ENCODE measurements at regions not wholly inside any gene's neighbourhood (a gene's known extent, or its start where the extent isn't known, plus 50 kb on each side); places are given as distances from the start of the nearest gene placed in this dataset.

DNA sequence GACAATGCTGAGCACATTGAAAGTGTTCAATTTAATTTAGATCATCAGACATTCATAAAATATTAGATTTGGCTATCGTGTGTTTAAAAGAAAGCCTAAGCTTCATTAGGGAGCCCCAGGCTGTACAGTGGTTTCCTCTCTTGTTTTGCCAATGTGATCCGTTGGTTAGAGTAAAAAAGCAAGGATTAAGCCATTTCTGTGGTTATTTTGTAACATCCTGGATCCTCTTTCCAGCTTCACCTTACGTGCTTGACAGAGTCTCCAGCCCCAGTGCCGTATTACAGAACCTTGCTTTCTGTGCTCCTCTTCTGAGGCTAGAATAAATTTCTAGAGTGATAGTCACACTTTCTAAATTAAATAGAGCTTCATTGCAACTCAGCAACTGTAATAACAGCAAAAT lies 289.3 kb upstream of the LINC00305 start:
- TF ChIP-seq, protein P1, sequence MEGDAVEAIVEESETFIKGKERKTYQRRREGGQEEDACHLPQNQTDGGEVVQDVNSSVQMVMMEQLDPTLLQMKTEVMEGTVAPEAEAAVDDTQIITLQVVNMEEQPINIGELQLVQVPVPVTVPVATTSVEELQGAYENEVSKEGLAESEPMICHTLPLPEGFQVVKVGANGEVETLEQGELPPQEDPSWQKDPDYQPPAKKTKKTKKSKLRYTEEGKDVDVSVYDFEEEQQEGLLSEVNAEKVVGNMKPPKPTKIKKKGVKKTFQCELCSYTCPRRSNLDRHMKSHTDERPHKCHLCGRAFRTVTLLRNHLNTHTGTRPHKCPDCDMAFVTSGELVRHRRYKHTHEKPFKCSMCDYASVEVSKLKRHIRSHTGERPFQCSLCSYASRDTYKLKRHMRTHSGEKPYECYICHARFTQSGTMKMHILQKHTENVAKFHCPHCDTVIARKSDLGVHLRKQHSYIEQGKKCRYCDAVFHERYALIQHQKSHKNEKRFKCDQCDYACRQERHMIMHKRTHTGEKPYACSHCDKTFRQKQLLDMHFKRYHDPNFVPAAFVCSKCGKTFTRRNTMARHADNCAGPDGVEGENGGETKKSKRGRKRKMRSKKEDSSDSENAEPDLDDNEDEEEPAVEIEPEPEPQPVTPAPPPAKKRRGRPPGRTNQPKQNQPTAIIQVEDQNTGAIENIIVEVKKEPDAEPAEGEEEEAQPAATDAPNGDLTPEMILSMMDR (IDR thresholded peaks at IDR 0.05), result no peak
- TF ChIP-seq POLR2A (IDR thresholded peaks at IDR 0.05; ENCODE audit: low read length) (no peak), ESRRA (IDR thresholded peaks at IDR 0.05; ENCODE audit: borderline replicate concordance, low read length) (no peak), CEBPB (IDR thresholded peaks at IDR 0.05) (no peak), JUN (IDR thresholded peaks at IDR 0.05) (no peak), CHD4 (IDR thresholded peaks at IDR 0.05; ENCODE audit: borderline replicate concordance) (no peak), KDM1A (IDR thresholded peaks at IDR 0.05; ENCODE audit: low read depth) (no peak), HDAC2 (IDR thresholded peaks at IDR 0.05) (no peak), CHD2 (IDR thresholded peaks at IDR 0.05; ENCODE audit: low read length, partially characterized antibody) (no peak)
- TF ChIP-seq, protein P2, sequence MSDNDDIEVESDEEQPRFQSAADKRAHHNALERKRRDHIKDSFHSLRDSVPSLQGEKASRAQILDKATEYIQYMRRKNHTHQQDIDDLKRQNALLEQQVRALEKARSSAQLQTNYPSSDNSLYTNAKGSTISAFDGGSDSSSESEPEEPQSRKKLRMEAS (IDR thresholded peaks at IDR 0.05), result no peak
- TF ChIP-seq, protein P3, sequence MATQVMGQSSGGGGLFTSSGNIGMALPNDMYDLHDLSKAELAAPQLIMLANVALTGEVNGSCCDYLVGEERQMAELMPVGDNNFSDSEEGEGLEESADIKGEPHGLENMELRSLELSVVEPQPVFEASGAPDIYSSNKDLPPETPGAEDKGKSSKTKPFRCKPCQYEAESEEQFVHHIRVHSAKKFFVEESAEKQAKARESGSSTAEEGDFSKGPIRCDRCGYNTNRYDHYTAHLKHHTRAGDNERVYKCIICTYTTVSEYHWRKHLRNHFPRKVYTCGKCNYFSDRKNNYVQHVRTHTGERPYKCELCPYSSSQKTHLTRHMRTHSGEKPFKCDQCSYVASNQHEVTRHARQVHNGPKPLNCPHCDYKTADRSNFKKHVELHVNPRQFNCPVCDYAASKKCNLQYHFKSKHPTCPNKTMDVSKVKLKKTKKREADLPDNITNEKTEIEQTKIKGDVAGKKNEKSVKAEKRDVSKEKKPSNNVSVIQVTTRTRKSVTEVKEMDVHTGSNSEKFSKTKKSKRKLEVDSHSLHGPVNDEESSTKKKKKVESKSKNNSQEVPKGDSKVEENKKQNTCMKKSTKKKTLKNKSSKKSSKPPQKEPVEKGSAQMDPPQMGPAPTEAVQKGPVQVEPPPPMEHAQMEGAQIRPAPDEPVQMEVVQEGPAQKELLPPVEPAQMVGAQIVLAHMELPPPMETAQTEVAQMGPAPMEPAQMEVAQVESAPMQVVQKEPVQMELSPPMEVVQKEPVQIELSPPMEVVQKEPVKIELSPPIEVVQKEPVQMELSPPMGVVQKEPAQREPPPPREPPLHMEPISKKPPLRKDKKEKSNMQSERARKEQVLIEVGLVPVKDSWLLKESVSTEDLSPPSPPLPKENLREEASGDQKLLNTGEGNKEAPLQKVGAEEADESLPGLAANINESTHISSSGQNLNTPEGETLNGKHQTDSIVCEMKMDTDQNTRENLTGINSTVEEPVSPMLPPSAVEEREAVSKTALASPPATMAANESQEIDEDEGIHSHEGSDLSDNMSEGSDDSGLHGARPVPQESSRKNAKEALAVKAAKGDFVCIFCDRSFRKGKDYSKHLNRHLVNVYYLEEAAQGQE (IDR thresholded peaks at IDR 0.05), result no peak
- TF ChIP-seq, protein P4, sequence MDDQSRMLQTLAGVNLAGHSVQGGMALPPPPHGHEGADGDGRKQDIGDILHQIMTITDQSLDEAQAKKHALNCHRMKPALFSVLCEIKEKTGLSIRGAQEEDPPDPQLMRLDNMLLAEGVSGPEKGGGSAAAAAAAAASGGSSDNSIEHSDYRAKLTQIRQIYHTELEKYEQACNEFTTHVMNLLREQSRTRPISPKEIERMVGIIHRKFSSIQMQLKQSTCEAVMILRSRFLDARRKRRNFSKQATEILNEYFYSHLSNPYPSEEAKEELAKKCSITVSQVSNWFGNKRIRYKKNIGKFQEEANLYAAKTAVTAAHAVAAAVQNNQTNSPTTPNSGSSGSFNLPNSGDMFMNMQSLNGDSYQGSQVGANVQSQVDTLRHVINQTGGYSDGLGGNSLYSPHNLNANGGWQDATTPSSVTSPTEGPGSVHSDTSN (IDR thresholded peaks at IDR 0.05), result no peak
